ENCODE measurements at regions not wholly inside any gene's neighbourhood (a gene's known extent, or its start where the extent isn't known, plus 50 kb on each side); places are given as distances from the start of the nearest gene placed in this dataset.

- no peaks in the 10 kb centered on the region for H3K27me3 ChIP-seq (replicated peaks in 1 of 2; ENCODE audit: control insufficient read depth in 2 of 2, insufficient read depth in 2 of 2, low read length in 1 of 2)
- in situ Hi-C loops (cut with MboI), result no loop called here
- SMC1A ChIA-PET (ENCODE audit: uncharacterized antibody, unreplicated experiment), result no interaction called here
Measured at GRCh38 chr14:86296173-86296572, 766.2 kb downstream of the FLRT2 start.

More at GRCh38 chr14:86296173-86296572, 766.2 kb downstream of the FLRT2 start:
- ChIA-PET CTCF (no interaction called here), POLR2A (no interaction called here), RAD21 (ENCODE audit: unreplicated experiment) (no interaction called here)
- intact Hi-C loops (cut with micrococcal nuclease; ENCODE audit: unreplicated experiment), result no loop called here
- FAIRE-seq (no peak), ATAC-seq (no peak), DNase-seq (ENCODE audit: low read depth, low spot score) (no peak)
- H3K27ac ChIP-seq (ENCODE audit: control insufficient read depth, insufficient read depth), result no peak overlapping the region
- no TSS peak for BruUV-seq (replicated peaks)
- 0% methylated on average over 1 of the region's 1 CpG for WGBS (ENCODE audit: insufficient coverage, insufficient replicate concordance, low lambda C conversion rate, missing lambda C conversion rate)
- H3K4me3 ChIP-seq, result no peak overlapping the region
- no peaks in the 10 kb centered on the region for H3K79me2 ChIP-seq (ENCODE audit: control insufficient read depth, insufficient read depth, low read length)
- TF ChIP-seq, protein P1, sequence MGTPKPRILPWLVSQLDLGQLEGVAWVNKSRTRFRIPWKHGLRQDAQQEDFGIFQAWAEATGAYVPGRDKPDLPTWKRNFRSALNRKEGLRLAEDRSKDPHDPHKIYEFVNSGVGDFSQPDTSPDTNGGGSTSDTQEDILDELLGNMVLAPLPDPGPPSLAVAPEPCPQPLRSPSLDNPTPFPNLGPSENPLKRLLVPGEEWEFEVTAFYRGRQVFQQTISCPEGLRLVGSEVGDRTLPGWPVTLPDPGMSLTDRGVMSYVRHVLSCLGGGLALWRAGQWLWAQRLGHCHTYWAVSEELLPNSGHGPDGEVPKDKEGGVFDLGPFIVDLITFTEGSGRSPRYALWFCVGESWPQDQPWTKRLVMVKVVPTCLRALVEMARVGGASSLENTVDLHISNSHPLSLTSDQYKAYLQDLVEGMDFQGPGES (IDR thresholded peaks at IDR 0.05), result no peak
- TF ChIP-seq SIN3A (IDR thresholded peaks at IDR 0.05; ENCODE audit: low read depth, low read length) (no peak), SRF (IDR thresholded peaks at IDR 0.05; ENCODE audit: low read depth in 2 of 2, low read length in 2 of 2) (no peak), TARDBP (IDR thresholded peaks at IDR 0.05; ENCODE audit: borderline replicate concordance) (no peak), MTA3 (IDR thresholded peaks at IDR 0.05; ENCODE audit: borderline replicate concordance, low read length) (no peak), HDAC2 (IDR thresholded peaks at IDR 0.05) (no peak), NRF1 (conservative IDR thresholded peaks at IDR 0.05; ENCODE audit: low read depth, low read length) (no peak), FOXM1 (IDR thresholded peaks at IDR 0.05; ENCODE audit: low read depth, low read length) (no peak), HDGF (IDR thresholded peaks at IDR 0.05) (no peak), JUNB (IDR thresholded peaks at IDR 0.05) (no peak), E2F4 (IDR thresholded peaks at IDR 0.05; ENCODE audit: low read depth, low read length) (no peak), GABPA (IDR thresholded peaks at IDR 0.05; ENCODE audit: low read depth) (no peak), SP1 (IDR thresholded peaks at IDR 0.05; ENCODE audit: low read depth, low read length) (no peak), RB1 (IDR thresholded peaks at IDR 0.05; ENCODE audit: borderline replicate concordance) (no peak), RBBP5 (conservative IDR thresholded peaks at IDR 0.05) (no peak)
- TF ChIP-seq, protein P2, sequence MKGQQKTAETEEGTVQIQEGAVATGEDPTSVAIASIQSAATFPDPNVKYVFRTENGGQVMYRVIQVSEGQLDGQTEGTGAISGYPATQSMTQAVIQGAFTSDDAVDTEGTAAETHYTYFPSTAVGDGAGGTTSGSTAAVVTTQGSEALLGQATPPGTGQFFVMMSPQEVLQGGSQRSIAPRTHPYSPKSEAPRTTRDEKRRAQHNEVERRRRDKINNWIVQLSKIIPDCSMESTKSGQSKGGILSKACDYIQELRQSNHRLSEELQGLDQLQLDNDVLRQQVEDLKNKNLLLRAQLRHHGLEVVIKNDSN (IDR thresholded peaks at IDR 0.05; ENCODE audit: borderline replicate concordance, extremely low read length, insufficient read depth, low read depth, low read length), result no peak
- no peaks in the 10 kb centered on the region for H3K4me1 ChIP-seq (ENCODE audit: control insufficient read depth, insufficient read depth, low read length)
- no peak overlapping the region for H2AFZ ChIP-seq (ENCODE audit: control insufficient read depth, low read depth, low read length)
- no peaks in the 10 kb centered on the region for H4K20me1 ChIP-seq (ENCODE audit: control insufficient read depth, insufficient read depth)
- no peaks in the 10 kb centered on the region for H3K36me3 ChIP-seq (ENCODE audit: control insufficient read depth in 2 of 2, insufficient read depth in 2 of 2, low read length in 1 of 2)
- H3K9me3 ChIP-seq (replicated peaks; ENCODE audit: control insufficient read depth, insufficient read depth, low read length), result no peaks in the 10 kb centered on the region
- H3K4me2 ChIP-seq (ENCODE audit: control insufficient read depth, insufficient read depth), result no peak overlapping the region
- no peak overlapping the region for H3K9ac ChIP-seq (ENCODE audit: control insufficient read depth, insufficient read depth, low read length)
